K562 (cell line): ENCODE measurements at regions not wholly inside any gene's neighbourhood (a gene's known extent, or its start where the extent isn't known, plus 50 kb on each side); places are given as distances from the start of the nearest gene placed in this dataset.

Experiments
- ATAC-seq: fragments of 200-7000 bp; cut with Tn5 transposase; 3 replicates; pipeline ENCODE4 v1.9.1; 2020; ENCODE audit warnings: moderate library complexity
- BruUV-seq: library from RNA; stranded (reverse); fragments of 400-500 nt; replicated peaks from 2 replicates; lab custom pipeline; 2021; lab: Mats Ljungman, UMichigan
- CTCF ChIA-PET: fragments of 300-600 bp; formaldehyde crosslinking; extraction: SDS; loops from one replicate; lab custom pipeline; 2021; ENCODE audit warnings: low intra/inter-chr PET ratio; lab: Yijun Ruan, JAX
- POLR2A ChIA-PET: fragments of 300-600, 350-650 bp; sonication (Branson Sonifier 250); formaldehyde crosslinking; extraction: SDS; loops from one replicate; lab custom pipeline; 2021; ENCODE audit warnings: antibody characterized with exemption, inconsistent platforms; lab: Yijun Ruan, JAX
- DNase-seq, 4 experiments: peaks; one replicate each; pipeline versions ENCODE4 v3.0.0 to v3.0.0-alpha.2; 2011 to 2018; ENCODE audit warnings: low spot score in 3 of 4, mixed read lengths in 3 of 4; ENCODE audit errors: extremely low read depth in 1 of 4
- FAIRE-seq: peaks from 2 replicates; lab custom pipeline; 2011; peaks lifted over from hg19 to GRCh38; lab: Jason Lieb, UNC
- H2AFZ ChIP-seq: 2 replicates; pipeline ENCODE4 v1.6.0; 2011; ENCODE audit warnings: low read depth, low read length, control low read depth, inconsistent platforms
- H3K27ac ChIP-seq: fragments of 200-600 bp; 3 replicates; pipeline ENCODE4 v1.8.0; 2011; ENCODE audit warnings: low read depth, mild to moderate bottlenecking, control low read depth, inconsistent platforms, low read length, moderate library complexity, mixed read lengths; ENCODE audit errors: extremely low read depth
- H3K27me3 ChIP-seq, 2 experiments: fragments of 300-600 bp in 1 of 2; 2 replicates in 1 of 2; 3 replicates in 1 of 2; pipeline versions ENCODE4 v1.6.0 to v1.8.0; 2011; ENCODE audit warnings: inconsistent platforms in 2 of 2, low read length in 2 of 2, mild to moderate bottlenecking in 1 of 2, mixed read lengths in 1 of 2, moderate library complexity in 1 of 2; ENCODE audit not compliant: control insufficient read depth in 2 of 2, insufficient read depth in 2 of 2
- H3K36me3 ChIP-seq: fragments of 300-600 bp; 3 replicates; pipeline ENCODE4 v1.8.0; 2011; ENCODE audit warnings: mild to moderate bottlenecking, low read length, inconsistent platforms; ENCODE audit not compliant: control insufficient read depth, insufficient read depth
- H3K4me1 ChIP-seq, 2 experiments: fragments of 200-600 bp in 1 of 2; replicated peaks in 1 of 2; 2 replicates in 1 of 2; 3 replicates in 1 of 2; pipeline versions ENCODE4 v1.5.1 to v1.8.0; 2011; ENCODE audit warnings: inconsistent platforms in 2 of 2, low read length in 2 of 2, mild to moderate bottlenecking in 1 of 2, mixed read lengths in 1 of 2, moderate library complexity in 1 of 2; ENCODE audit not compliant: control insufficient read depth in 2 of 2, insufficient read depth in 2 of 2
- H3K4me2 ChIP-seq: 2 replicates; pipeline ENCODE4 v1.6.1; 2011; ENCODE audit warnings: low read length, control low read depth, inconsistent platforms, mixed read lengths; ENCODE audit not compliant: insufficient read depth
- H3K4me3 ChIP-seq: fragments of 200-600 bp; sonication (generic), shearing (Covaris generic); 2 replicates; pipeline ENCODE4 v1.5.1; 2016; ENCODE audit warnings: control low read depth, inconsistent platforms
- H3K79me2 ChIP-seq: fragments of 200-600 bp; 3 replicates; pipeline ENCODE4 v1.8.0; 2011; ENCODE audit warnings: low read length, inconsistent platforms; ENCODE audit not compliant: control insufficient read depth, insufficient read depth
- H3K9ac ChIP-seq, 2 experiments: 2 replicates each; pipeline versions ENCODE4 v1.6.0 to v1.6.1; 2011; ENCODE audit warnings: low read depth in 2 of 2, low read length in 2 of 2, control low read depth in 1 of 2, inconsistent platforms in 1 of 2, mild to moderate bottlenecking in 1 of 2, mixed read lengths in 1 of 2; ENCODE audit not compliant: insufficient read depth in 1 of 2
- H3K9me1 ChIP-seq: one replicate; pipeline ENCODE4 v1.6.0; 2011; ENCODE audit warnings: inconsistent platforms, mild to moderate bottlenecking, low read length, moderate library complexity; ENCODE audit not compliant: control insufficient read depth, insufficient read depth
- H3K9me3 ChIP-seq: replicated peaks from 2 replicates; pipeline ENCODE4 v1.5.1; 2011; ENCODE audit warnings: low read depth, low read length, inconsistent platforms; ENCODE audit not compliant: control insufficient read depth, insufficient read depth
- H4K20me1 ChIP-seq: replicated peaks from 2 replicates; pipeline ENCODE4 v1.6.1; 2011; ENCODE audit warnings: low read length, inconsistent platforms, mixed read lengths; ENCODE audit not compliant: control insufficient read depth, insufficient read depth
- BRCA1 ChIP-seq, 2 experiments: fragments of 450-650 bp in 1 of 2; sonication (generic) in 1 of 2; formaldehyde crosslinking in 1 of 2; IDR thresholded peaks; 2 replicates each; pipeline versions ENCODE4 v1.5.0 to v1.6.1; 2017 to 2020; ENCODE audit warnings: mild to moderate bottlenecking in 1 of 2, missing genetic modification reagents in 1 of 2
- BRF2 ChIP-seq: IDR thresholded peaks from 3 replicates; pipeline ENCODE4 v1.6.1; 2011; ENCODE audit warnings: borderline replicate concordance, mild to moderate bottlenecking; ENCODE audit not compliant: insufficient read length, insufficient read depth
- GATAD2A ChIP-seq: fragments of 450-650 bp; IDR thresholded peaks from 2 replicates; pipeline ENCODE4 v1.6.1; 2017
- HDAC6 ChIP-seq: IDR thresholded peaks from 2 replicates; pipeline ENCODE4 v1.6.1; 2012; ENCODE audit warnings: low read depth, mild to moderate bottlenecking, control low read depth, inconsistent platforms, low read length, moderate library complexity
- NR1H2 ChIP-seq: sonication (generic); formaldehyde crosslinking; IDR thresholded peaks from 2 replicates; pipeline ENCODE4 v1.4.0; 2020; ENCODE audit warnings: mild to moderate bottlenecking, missing genetic modification reagents
- PKNOX1 ChIP-seq: fragments of 450-650 bp; IDR thresholded peaks from 2 replicates; pipeline ENCODE4 v1.6.1; 2016
- POU5F1 ChIP-seq: fragments of 150-350 bp; IDR thresholded peaks from 2 replicates; pipeline ENCODE4 v1.6.1; 2014; ENCODE audit warnings: borderline replicate concordance, low read length, low read depth, mild to moderate bottlenecking; ENCODE audit not compliant: partially characterized antibody
- TARDBP ChIP-seq: fragments of 450-650 bp; IDR thresholded peaks from 2 replicates; pipeline ENCODE4 v1.6.1; 2016
- ZNF592 ChIP-seq: fragments of 450-650 bp; IDR thresholded peaks from 2 replicates; pipeline ENCODE4 v1.6.1; 2017; ENCODE audit warnings: antibody characterized with exemption, mild to moderate bottlenecking
- ZNF609 ChIP-seq: sonication (generic); formaldehyde crosslinking; IDR thresholded peaks from 2 replicates; pipeline ENCODE4 v1.8.1; 2023; ENCODE audit warnings: missing genetic modification reagents, mild to moderate bottlenecking, borderline replicate concordance
- WGBS: fragments of 100-300 bp; shearing (Covaris generic); methylation state at CpG from one replicate; pipeline ENCODE4 v1.1.6; 2016; ENCODE audit warnings: low coverage, mixed read lengths; ENCODE audit not compliant: insufficient coverage; ENCODE audit errors: missing lambda C conversion rate; 5-methylcytosine and 5-hydroxymethylcytosine counted together
- in situ Hi-C: fragments of 300-500 bp; cut with MboI; formaldehyde crosslinking; loops from 4 replicates; pipeline ENCODE4 v1.15.0; 2018; ENCODE audit warnings: inconsistent platforms, mixed read lengths
- intact Hi-C: fragments of 100-400 bp; cut with micrococcal nuclease; formaldehyde crosslinking; loops from 2 replicates; pipeline ENCODE4 v1.14.2; 2022

- ATAC-seq: no peak
- no peaks in the 10 kb centered on the region for H3K79me2 ChIP-seq
- in situ Hi-C loops: no loop called here
- POLR2A ChIA-PET: no interaction called here
- H3K9me3 ChIP-seq: 0 out of 2 replicates have a peak, but pooled peaks cover 2% of the 10 kb centered on the region
- H3K4me1 ChIP-seq: no peaks in the 10 kb centered on the region
- BruUV-seq: no TSS peak
- H3K27me3 ChIP-seq: peaks cover 0 to 20% of the 10 kb centered on the region in 2 experiments; a peak in 2 of 5 replicates
- H3K4me2 ChIP-seq: no peak overlapping the region
- no peak overlapping the region for H3K9ac ChIP-seq
- TF ChIP-seq GATAD2A (no peak), BRF2 (no peak), ZNF609 (no peak), POU5F1 (no peak), TARDBP (no peak), PKNOX1 (no peak), ZNF592 (no peak), BRCA1 (IDR thresholded peaks at IDR 0.05) (no peak), BRCA1 (CRISPR knock-in tag; IDR thresholded peaks at IDR 0.05) (no peak), NR1H2 (no peak), HDAC6 (no peak)
- TF ChIP-seq, all 486 proteins: peak for 0
- under 1% methylated on average over 13 of the region's 16 CpGs for WGBS
- FAIRE-seq (no peak), DNase-seq (no peak)
- Histone ChIP-seq H3K27ac (no peak overlapping the region), H4K20me1 (no peaks in the 10 kb centered on the region; the same call in 1 of the 2 replicates), H3K4me3 (no peak overlapping the region), H2AFZ (no peak overlapping the region), H3K36me3 (no peaks in the 10 kb centered on the region), H3K9me1 (no peaks in the 10 kb centered on the region)
- intact Hi-C loops: no loop called here
- CTCF ChIA-PET: no interaction called here
Observed at GRCh38 chr13:111973605-111974340, 93.2 kb upstream of the SOX1 start.
